HUES6 (cell line): ENCODE measurements at regions not wholly inside any gene's neighbourhood (a gene's known extent, or its start where the extent isn't known, plus 50 kb on each side); places are given as distances from the start of the nearest gene placed in this dataset.

Experiments used
- H3K27ac ChIP-seq: 2 replicates; pipeline ENCODE4 v1.7.0; 2013; ENCODE audit warnings: low read depth, mild to moderate bottlenecking, low read length, inconsistent platforms
- H3K27me3 ChIP-seq: 2 replicates; pipeline ENCODE4 v1.6.1; 2013; ENCODE audit warnings: low read length; ENCODE audit not compliant: control insufficient read depth, insufficient read depth
- H3K36me3 ChIP-seq: 2 replicates; pipeline ENCODE4 v1.6.1; 2013; ENCODE audit warnings: low read length; ENCODE audit not compliant: control insufficient read depth, insufficient read depth
- H3K4me1 ChIP-seq: 2 replicates; pipeline ENCODE4 v1.6.1; 2013; ENCODE audit warnings: low read length; ENCODE audit not compliant: control insufficient read depth, insufficient read depth
- H3K4me3 ChIP-seq: 2 replicates; pipeline ENCODE4 v1.5.1; 2013; ENCODE audit warnings: low read depth, low read length
- H3K9ac ChIP-seq: one replicate; pipeline ENCODE4 v1.6.1; 2013; ENCODE audit warnings: mild to moderate bottlenecking, low read length
- H3K9me3 ChIP-seq: 2 replicates; pipeline ENCODE4 v1.6.1; 2013; ENCODE audit warnings: low read depth, low read length; ENCODE audit not compliant: control insufficient read depth, insufficient read depth

GRCh38 chr22:48675141-48675829 is 1152.4 kb downstream of the BRD1 start:
- Histone ChIP-seq H3K27ac (no peak overlapping the region), H3K36me3 (no peaks in the 10 kb centered on the region), H3K9me3 (peaks cover 24% of the 10 kb centered on the region)

GRCh38 chr22:48673806-48674500 is 1153.7 kb downstream of the BRD1 start:
- H3K4me3 ChIP-seq = no peak overlapping the region
- H3K9ac ChIP-seq = no peak overlapping the region
- H3K4me1 ChIP-seq = no peaks in the 10 kb centered on the region; the same call in 1 of the 2 replicates
- peaks cover 24% of the 10 kb centered on the region for H3K9me3 ChIP-seq
- H3K27ac ChIP-seq = no peak overlapping the region
- peaks cover 18% of the 10 kb centered on the region; the same call in 1 of the 2 replicates for H3K27me3 ChIP-seq
- no peaks in the 10 kb centered on the region for H3K36me3 ChIP-seq

More at GRCh38 chr22:48675141-48675829, 1152.4 kb downstream of the BRD1 start:
- Histone ChIP-seq H3K9ac (no peak overlapping the region), H3K4me1 (no peaks in the 10 kb centered on the region; the same call in 1 of the 2 replicates), H3K4me3 (no peak overlapping the region), H3K27me3 (peaks cover 21% of the 10 kb centered on the region; the same call in 1 of the 2 replicates)

GRCh38 chr22:48672387-48672786 is 1155.3 kb downstream of the BRD1 start:
- Histone ChIP-seq H3K36me3 (no peaks in the 10 kb centered on the region), H3K4me3 (no peak overlapping the region), H3K9me3 (peaks cover 24% of the 10 kb centered on the region), H3K4me1 (no peaks in the 10 kb centered on the region), H3K27ac (no peak overlapping the region), H3K27me3 (peaks cover 2% of the 10 kb centered on the region; the same call in 1 of the 2 replicates), H3K9ac (no peak overlapping the region)

GRCh38 chr22:48670731-48671130 is 1156.9 kb downstream of the BRD1 start:
- Histone ChIP-seq H3K4me3 (no peak overlapping the region), H3K27me3 (no peaks in the 10 kb centered on the region), H3K9me3 (peaks cover 24% of the 10 kb centered on the region), H3K9ac (no peak overlapping the region), H3K36me3 (no peaks in the 10 kb centered on the region), H3K4me1 (no peaks in the 10 kb centered on the region), H3K27ac (no peak overlapping the region)

- Histone ChIP-seq H3K9ac (no peak overlapping the region), H3K4me3 (no peak overlapping the region), H3K36me3 (no peaks in the 10 kb centered on the region), H3K9me3 (peaks cover 24% of the 10 kb centered on the region), H3K27ac (no peak overlapping the region), H3K27me3 (no peaks in the 10 kb centered on the region), H3K4me1 (no peaks in the 10 kb centered on the region)
Measured at GRCh38 chr22:48669986-48670716, 1157.5 kb downstream of the BRD1 start.

- Histone ChIP-seq H3K4me1 (no peaks in the 10 kb centered on the region), H3K4me3 (no peak overlapping the region), H3K27me3 (no peaks in the 10 kb centered on the region), H3K27ac (no peak overlapping the region), H3K9me3 (peaks cover 24% of the 10 kb centered on the region), H3K9ac (no peak overlapping the region), H3K36me3 (no peaks in the 10 kb centered on the region)
Measured at GRCh38 chr22:48669226-48669625, 1158.4 kb downstream of the BRD1 start.

GRCh38 chr22:48667289-48667688 is 1160.4 kb downstream of the BRD1 start:
- Histone ChIP-seq H3K27me3 (no peaks in the 10 kb centered on the region), H3K9me3 (peaks cover 21% of the 10 kb centered on the region), H3K9ac (no peak overlapping the region), H3K36me3 (no peaks in the 10 kb centered on the region), H3K27ac (no peak overlapping the region), H3K4me1 (no peaks in the 10 kb centered on the region), H3K4me3 (no peak overlapping the region)

GRCh38 chr22:48666620-48667019 is 1161.1 kb downstream of the BRD1 start:
- H3K27me3 ChIP-seq = no peaks in the 10 kb centered on the region
- peaks cover 14% of the 10 kb centered on the region for H3K9me3 ChIP-seq
- no peaks in the 10 kb centered on the region for H3K4me1 ChIP-seq

GRCh38 chr22:48665311-48665995 is 1162.2 kb downstream of the BRD1 start:
- no peaks in the 10 kb centered on the region for H3K27me3 ChIP-seq
- H3K27ac ChIP-seq = no peak overlapping the region
- H3K9ac ChIP-seq = no peak overlapping the region
- no peak overlapping the region for H3K4me3 ChIP-seq
- peaks cover 8% of the 10 kb centered on the region for H3K9me3 ChIP-seq
- H3K36me3 ChIP-seq = no peaks in the 10 kb centered on the region
- no peaks in the 10 kb centered on the region for H3K4me1 ChIP-seq

More at GRCh38 chr22:48666620-48667019, 1161.1 kb downstream of the BRD1 start:
- Histone ChIP-seq H3K4me3 (no peak overlapping the region), H3K27ac (no peak overlapping the region), H3K36me3 (no peaks in the 10 kb centered on the region), H3K9ac (no peak overlapping the region)

- Histone ChIP-seq H3K27me3 (no peaks in the 10 kb centered on the region), H3K27ac (no peak overlapping the region), H3K9ac (no peak overlapping the region), H3K36me3 (no peaks in the 10 kb centered on the region), H3K9me3 (peaks cover 8% of the 10 kb centered on the region), H3K4me3 (no peak overlapping the region), H3K4me1 (no peaks in the 10 kb centered on the region)
Measured at GRCh38 chr22:48664586-48664985, 1163.1 kb downstream of the BRD1 start.
